Osteoblast (primary cell): ENCODE measurements at regions not wholly inside any gene's neighbourhood (a gene's known extent, or its start where the extent isn't known, plus 50 kb on each side); places are given as distances from the start of the nearest gene placed in this dataset.

ENCODE experiments used
- DNase-seq: peaks from one replicate; pipeline ENCODE4 v3.0.0; 2011; ENCODE audit warnings: low spot score, mixed read lengths; ENCODE audit not compliant: insufficient read length; ENCODE audit errors: missing footprints
- H2AFZ ChIP-seq: 2 replicates; pipeline ENCODE4 v1.6.0; 2011; ENCODE audit warnings: mild to moderate bottlenecking, low read length
- H3K27ac ChIP-seq: 2 replicates; pipeline ENCODE4 v1.5.1; 2011; ENCODE audit warnings: mild to moderate bottlenecking, low read depth, low read length, moderate library complexity
- H3K27me3 ChIP-seq: 2 replicates; pipeline ENCODE4 v1.6.0; 2012; ENCODE audit warnings: mild to moderate bottlenecking, control low read depth, inconsistent platforms, low read length, moderate library complexity; ENCODE audit not compliant: insufficient read depth
- H3K36me3 ChIP-seq: 2 replicates; pipeline ENCODE4 v1.5.1; 2011; ENCODE audit warnings: mild to moderate bottlenecking, low read length, control low read depth, moderate library complexity; ENCODE audit not compliant: insufficient read depth
- H3K4me1 ChIP-seq: 2 replicates; pipeline ENCODE4 v1.5.1; 2011; ENCODE audit warnings: mild to moderate bottlenecking, low read length, control low read depth, moderate library complexity; ENCODE audit not compliant: insufficient read depth
- H3K4me2 ChIP-seq: 2 replicates; pipeline ENCODE4 v1.6.0; 2011; ENCODE audit warnings: mild to moderate bottlenecking, low read length; ENCODE audit not compliant: insufficient read depth
- H3K4me3 ChIP-seq: fragments of 200-600 bp; sonication (generic); 3 replicates; pipeline ENCODE4 v1.5.1; 2012; ENCODE audit warnings: mild to moderate bottlenecking, low read length, inconsistent platforms; ENCODE audit not compliant: insufficient read depth
- H3K79me2 ChIP-seq: 2 replicates; pipeline ENCODE4 v1.6.0; 2012; ENCODE audit warnings: mild to moderate bottlenecking, low read length, control low read depth, inconsistent platforms; ENCODE audit not compliant: insufficient read depth
- H3K9me3 ChIP-seq: 2 replicates; pipeline ENCODE4 v1.5.1; 2011; ENCODE audit warnings: low read depth, low read length, control low read depth
- H4K20me1 ChIP-seq: 2 replicates; pipeline ENCODE4 v1.6.0; 2012; ENCODE audit warnings: mild to moderate bottlenecking, low read length, control low read depth; ENCODE audit not compliant: insufficient read depth
- TF ChIP-seq, protein P1 (sequence below): IDR thresholded peaks from 2 replicates; pipeline ENCODE4 v1.5.1; 2011; ENCODE audit warnings: mild to moderate bottlenecking, low read depth, low read length, moderate library complexity; ENCODE audit errors: extremely low read depth

DNA sequence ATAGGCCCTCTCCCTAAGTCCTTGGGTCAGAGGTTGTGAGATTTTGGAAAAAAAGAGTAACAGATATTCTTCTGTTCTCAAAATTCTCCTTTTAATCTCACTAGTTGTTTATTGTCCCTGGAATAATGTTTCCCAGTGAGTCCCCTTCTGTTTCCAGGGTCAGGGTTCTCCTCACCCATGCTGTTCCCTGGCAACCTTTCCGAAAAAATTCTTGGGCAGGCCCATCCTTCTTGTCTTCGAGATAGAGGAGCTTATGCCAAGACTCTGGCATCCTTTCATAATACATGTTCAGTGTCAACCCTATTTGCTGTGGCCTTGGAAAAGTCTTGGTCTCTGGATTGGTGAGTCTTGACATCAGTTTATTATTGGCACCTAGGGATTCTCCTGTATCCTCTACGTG is 212.4 kb upstream of the FAR2 start:
- TF ChIP-seq, protein P1, sequence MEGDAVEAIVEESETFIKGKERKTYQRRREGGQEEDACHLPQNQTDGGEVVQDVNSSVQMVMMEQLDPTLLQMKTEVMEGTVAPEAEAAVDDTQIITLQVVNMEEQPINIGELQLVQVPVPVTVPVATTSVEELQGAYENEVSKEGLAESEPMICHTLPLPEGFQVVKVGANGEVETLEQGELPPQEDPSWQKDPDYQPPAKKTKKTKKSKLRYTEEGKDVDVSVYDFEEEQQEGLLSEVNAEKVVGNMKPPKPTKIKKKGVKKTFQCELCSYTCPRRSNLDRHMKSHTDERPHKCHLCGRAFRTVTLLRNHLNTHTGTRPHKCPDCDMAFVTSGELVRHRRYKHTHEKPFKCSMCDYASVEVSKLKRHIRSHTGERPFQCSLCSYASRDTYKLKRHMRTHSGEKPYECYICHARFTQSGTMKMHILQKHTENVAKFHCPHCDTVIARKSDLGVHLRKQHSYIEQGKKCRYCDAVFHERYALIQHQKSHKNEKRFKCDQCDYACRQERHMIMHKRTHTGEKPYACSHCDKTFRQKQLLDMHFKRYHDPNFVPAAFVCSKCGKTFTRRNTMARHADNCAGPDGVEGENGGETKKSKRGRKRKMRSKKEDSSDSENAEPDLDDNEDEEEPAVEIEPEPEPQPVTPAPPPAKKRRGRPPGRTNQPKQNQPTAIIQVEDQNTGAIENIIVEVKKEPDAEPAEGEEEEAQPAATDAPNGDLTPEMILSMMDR, result no peak
- no peaks in the 10 kb centered on the region for H4K20me1 ChIP-seq
- H3K4me3 ChIP-seq, result no peak overlapping the region
- no peak for DNase-seq
- no peaks in the 10 kb centered on the region for H3K9me3 ChIP-seq
- H2AFZ ChIP-seq, result no peak overlapping the region
- no peaks in the 10 kb centered on the region for H3K27me3 ChIP-seq
- no peak overlapping the region for H3K4me2 ChIP-seq
- no peaks in the 10 kb centered on the region for H3K36me3 ChIP-seq
- no peaks in the 10 kb centered on the region for H3K79me2 ChIP-seq
- H3K27ac ChIP-seq, result no peak overlapping the region
- H3K4me1 ChIP-seq, result no peaks in the 10 kb centered on the region

DNA sequence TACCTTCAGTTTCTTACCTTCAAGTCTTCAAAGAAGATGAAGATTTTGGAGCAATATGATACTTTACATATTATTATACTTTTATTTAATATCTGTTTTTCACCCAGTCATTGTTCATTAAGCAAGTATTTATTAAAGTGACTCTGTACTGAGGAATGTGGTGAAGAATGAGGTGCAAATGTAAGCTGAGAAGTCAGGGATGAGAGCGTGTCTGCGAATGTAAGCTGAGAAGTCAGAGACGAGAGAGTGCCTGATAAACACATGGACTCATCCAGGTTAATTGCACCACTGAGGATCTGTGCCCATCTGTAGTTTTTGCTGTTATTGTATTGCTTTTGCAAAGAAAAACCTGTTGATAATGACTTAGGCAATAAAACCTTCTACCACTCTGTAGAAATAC is 211.9 kb upstream of the FAR2 start:
- Histone ChIP-seq H3K4me1 (no peaks in the 10 kb centered on the region), H3K4me2 (no peak overlapping the region), H4K20me1 (no peaks in the 10 kb centered on the region), H3K9me3 (no peaks in the 10 kb centered on the region), H3K27me3 (no peaks in the 10 kb centered on the region), H3K4me3 (no peak overlapping the region), H2AFZ (no peak overlapping the region), H3K36me3 (no peaks in the 10 kb centered on the region), H3K27ac (no peak overlapping the region), H3K79me2 (no peaks in the 10 kb centered on the region)
- TF ChIP-seq, protein P1, result no peak
- no peak for DNase-seq

DNA sequence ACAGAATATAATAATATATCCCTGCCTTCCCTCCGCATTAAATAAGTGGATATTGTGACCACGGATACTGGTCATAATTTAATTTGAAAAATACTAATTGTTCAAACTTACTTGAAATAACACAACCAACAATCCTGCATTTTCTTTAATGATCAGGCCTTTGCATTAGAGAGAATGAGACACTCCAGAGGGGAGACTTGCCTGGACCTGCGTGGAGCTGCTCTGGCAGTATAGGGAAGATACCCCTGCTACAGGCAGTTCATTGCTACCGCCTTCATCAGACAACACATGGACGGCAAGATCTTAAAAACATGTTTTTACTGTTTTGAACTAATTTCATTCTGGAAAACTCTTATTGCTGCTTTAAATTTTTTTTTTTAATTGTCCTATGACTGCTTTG is 211.0 kb upstream of the FAR2 start:
- TF ChIP-seq, protein P1, result no peak
- Histone ChIP-seq H3K27me3 (no peaks in the 10 kb centered on the region), H3K4me3 (no peak overlapping the region), H3K79me2 (no peaks in the 10 kb centered on the region), H4K20me1 (no peaks in the 10 kb centered on the region), H3K36me3 (no peaks in the 10 kb centered on the region), H3K9me3 (no peaks in the 10 kb centered on the region), H3K27ac (no peak overlapping the region), H3K4me2 (no peak overlapping the region), H2AFZ (no peak overlapping the region), H3K4me1 (no peaks in the 10 kb centered on the region)
- DNase-seq, result no peak

DNA sequence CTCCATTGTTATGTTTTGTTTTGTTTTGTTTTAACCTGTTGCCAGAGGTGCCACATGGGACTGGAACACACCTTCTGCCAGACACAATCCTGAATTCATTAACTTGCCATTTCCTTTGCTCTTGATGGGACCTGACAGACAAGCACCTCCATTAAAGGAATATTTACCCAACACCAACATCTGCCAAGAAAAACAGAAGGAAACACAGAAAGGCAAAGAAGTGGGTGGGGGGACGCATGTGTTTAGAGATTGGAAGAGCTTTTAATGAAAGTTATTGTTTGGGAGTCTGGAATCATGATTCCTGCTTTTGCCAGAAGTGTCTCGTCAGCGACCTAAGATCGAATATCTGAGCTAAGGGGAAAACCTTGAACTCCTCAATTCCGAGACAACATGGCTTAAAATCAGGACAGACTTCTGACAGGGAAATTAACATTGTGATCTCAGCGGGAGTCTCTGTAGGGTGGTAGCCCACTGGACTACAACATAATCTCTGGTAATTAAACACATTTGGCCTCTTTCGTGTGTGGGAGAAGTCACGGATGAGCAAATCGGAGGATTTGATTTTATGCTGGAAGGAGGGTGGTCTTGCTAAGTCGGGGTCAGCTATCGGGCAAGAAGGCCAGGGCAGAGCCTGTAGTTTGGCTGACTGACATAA is 210.4 kb upstream of the FAR2 start:
- Histone ChIP-seq H4K20me1 (no peaks in the 10 kb centered on the region), H2AFZ (no peak overlapping the region), H3K4me2 (no peak overlapping the region), H3K9me3 (no peaks in the 10 kb centered on the region), H3K36me3 (no peaks in the 10 kb centered on the region), H3K27me3 (no peaks in the 10 kb centered on the region), H3K27ac (no peak overlapping the region), H3K4me3 (no peak overlapping the region), H3K4me1 (no peaks in the 10 kb centered on the region), H3K79me2 (no peaks in the 10 kb centered on the region)
- DNase-seq, result no peak
- TF ChIP-seq, protein P1, result no peak
